CD8-positive, alpha-beta memory T cell (primary cell): ENCODE measurements at regions not wholly inside any gene's neighbourhood (a gene's known extent, or its start where the extent isn't known, plus 50 kb on each side); places are given as distances from the start of the nearest gene placed in this dataset.

Experiments used
- CTCF ChIA-PET: fragments of 350-600 bp; sonication (Branson Sonifier 250); formaldehyde crosslinking; loops from one replicate; lab custom pipeline; 2021; ENCODE audit warnings: antibody characterized with exemption; lab: Charles Lee
- POLR2A ChIA-PET: fragments of 350-600 bp; sonication (Branson Sonifier 250); formaldehyde crosslinking; loops from one replicate; lab custom pipeline; 2021; ENCODE audit warnings: antibody characterized with exemption; lab: Charles Lee
- DNase-seq, 5 donors: peaks; one replicate each; pipeline versions ENCODE4 v3.0.0 to v3.0.0-alpha.2; 2020 to 2022; ENCODE audit warnings: mixed read lengths in 1 of 5
- H3K27ac ChIP-seq: one replicate; pipeline ENCODE4 v1.7.0; 2013; ENCODE audit warnings: low read depth, mild to moderate bottlenecking, low read length, moderate library complexity
- H3K27me3 ChIP-seq: 2 replicates; pipeline ENCODE4 v1.7.0; 2013; ENCODE audit warnings: low read length, mild to moderate bottlenecking; ENCODE audit not compliant: insufficient read depth, poor library complexity, severe bottlenecking
- H3K36me3 ChIP-seq: 2 replicates; pipeline ENCODE4 v1.7.0; 2013; ENCODE audit warnings: mild to moderate bottlenecking, low read length, moderate library complexity; ENCODE audit not compliant: insufficient read depth
- H3K4me1 ChIP-seq: 2 replicates; pipeline ENCODE4 v1.7.0; 2013; ENCODE audit warnings: mild to moderate bottlenecking, low read length, moderate library complexity; ENCODE audit not compliant: insufficient read depth
- H3K4me3 ChIP-seq: 2 replicates; pipeline ENCODE4 v1.7.0; 2013; ENCODE audit warnings: mild to moderate bottlenecking, low read length
- H3K9me3 ChIP-seq: 2 replicates; pipeline ENCODE4 v1.7.0; 2013; ENCODE audit warnings: mild to moderate bottlenecking, low read length
- H3K27ac Mint-ChIP-seq, 8 donors: one replicate each; pipeline ENCODE4 v1.8.0; 2020 to 2021; ENCODE audit warnings: mixed read lengths in 8 of 8, mild to moderate bottlenecking in 6 of 8, inconsistent platforms in 3 of 8, moderate library complexity in 3 of 8
- H3K27me3 Mint-ChIP-seq, 2 donors: one replicate each; pipeline ENCODE4 v1.8.0; 2020 to 2021; ENCODE audit warnings: mixed read lengths in 2 of 2, mild to moderate bottlenecking in 1 of 2, moderate library complexity in 1 of 2
- H3K36me3 Mint-ChIP-seq, 3 donors: one replicate each; pipeline ENCODE4 v1.8.0; 2020 to 2021; ENCODE audit warnings: mixed read lengths in 3 of 3, inconsistent platforms in 1 of 3, mild to moderate bottlenecking in 1 of 3
- H3K4me1 Mint-ChIP-seq, 3 donors: one replicate each; pipeline ENCODE4 v1.8.0; 2020 to 2021; ENCODE audit warnings: mixed read lengths in 3 of 3, inconsistent platforms in 1 of 3, mild to moderate bottlenecking in 1 of 3
- H3K4me3 Mint-ChIP-seq, 7 donors: one replicate each; pipeline ENCODE4 v1.8.0; 2020 to 2021; ENCODE audit warnings: mixed read lengths in 7 of 7, mild to moderate bottlenecking in 6 of 7, moderate library complexity in 4 of 7, inconsistent platforms in 2 of 7
- H3K9me3 Mint-ChIP-seq, 5 donors: one replicate each; pipeline ENCODE4 v1.8.0; 2020 to 2022; ENCODE audit warnings: mixed read lengths in 5 of 5, mild to moderate bottlenecking in 3 of 5, moderate library complexity in 2 of 5, inconsistent platforms in 1 of 5

DNA sequence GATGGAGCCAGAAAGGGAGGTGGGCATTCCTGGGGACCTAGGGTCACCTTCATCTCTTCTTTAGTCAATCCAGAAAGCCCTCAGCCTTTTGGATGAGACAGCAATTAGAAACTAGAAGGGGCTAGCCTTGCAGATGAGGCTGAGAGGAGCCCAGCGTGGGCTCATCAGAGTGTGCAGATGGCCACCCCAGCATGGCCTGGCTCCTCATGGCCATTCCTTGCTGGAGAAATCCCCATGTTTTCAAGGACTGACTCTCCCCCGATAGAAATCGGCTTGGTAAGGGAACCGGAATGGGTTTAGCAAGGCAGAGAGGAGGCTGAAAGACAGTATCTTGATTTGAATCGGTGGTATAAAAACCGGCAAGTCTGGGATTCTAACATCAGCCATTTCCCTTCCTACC is 274.6 kb downstream of the BUD13 start:
- ChIA-PET POLR2A (no interaction called here), CTCF (no interaction called here)
- Histone ChIP-seq H3K27ac (no peak overlapping the region), H3K4me3 (no peak overlapping the region), H3K27me3 (no peaks in the 10 kb centered on the region), H3K36me3 (no peaks in the 10 kb centered on the region), H3K4me1 (no peaks in the 10 kb centered on the region), H3K9me3 (no peaks in the 10 kb centered on the region)
- H3K4me3 Mint-ChIP-seq: no peak overlapping the region
- H3K36me3 Mint-ChIP-seq: no peaks in the 10 kb centered on the region
- no peak overlapping the region for H3K27ac Mint-ChIP-seq
- H3K27me3 Mint-ChIP-seq: peaks cover 35 to 39% of the 10 kb centered on the region in 2 donors
- H3K4me1 Mint-ChIP-seq: no peaks in the 10 kb centered on the region
- no peaks in the 10 kb centered on the region for H3K9me3 Mint-ChIP-seq
- DNase-seq: no peak

DNA sequence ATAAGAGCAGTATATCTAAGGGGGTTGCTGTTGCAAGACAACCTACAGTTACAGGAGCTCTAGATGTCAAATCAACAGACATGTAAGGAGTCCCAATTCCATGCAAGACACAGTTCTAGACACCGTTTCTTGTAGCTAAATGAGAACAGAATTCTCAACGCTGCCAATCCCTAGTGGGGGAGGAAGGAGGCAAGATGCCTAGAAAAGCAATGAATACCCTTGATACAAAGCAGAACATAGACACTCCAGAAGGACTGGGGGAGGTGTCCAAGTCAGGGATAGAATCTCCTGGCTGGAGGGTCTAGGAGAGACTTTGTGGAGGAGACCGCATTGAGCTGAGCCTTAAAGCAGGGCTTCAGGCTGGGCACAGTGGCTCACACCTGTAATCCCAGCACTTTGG is 280.2 kb downstream of the BUD13 start:
- ChIA-PET CTCF (no interaction called here), POLR2A (no interaction called here)

GRCh38 chr11:116488836-116489389 is 283.9 kb downstream of the BUD13 start:
- Histone ChIP-seq H3K4me3 (no peak overlapping the region), H3K27ac (no peak overlapping the region), H3K36me3 (no peaks in the 10 kb centered on the region), H3K9me3 (no peaks in the 10 kb centered on the region), H3K27me3 (no peaks in the 10 kb centered on the region), H3K4me1 (no peaks in the 10 kb centered on the region)
- ChIA-PET POLR2A (no interaction called here), CTCF (no interaction called here)
- Mint-ChIP-seq H3K4me3 (no peak overlapping the region), H3K4me1 (no peaks in the 10 kb centered on the region), H3K36me3 (no peaks in the 10 kb centered on the region), H3K9me3 (peaks cover 0 to 2% (median 0%) of the 10 kb centered on the region in 5 donors), H3K27me3 (peaks cover 15 to 33% of the 10 kb centered on the region in 2 donors), H3K27ac (no peak overlapping the region)
- DNase-seq: no peak

More for the DNA sequence above, 280.2 kb downstream of the BUD13 start:
- Histone ChIP-seq H3K9me3 (no peaks in the 10 kb centered on the region), H3K27ac (no peak overlapping the region), H3K4me1 (no peaks in the 10 kb centered on the region), H3K36me3 (no peaks in the 10 kb centered on the region), H3K4me3 (no peak overlapping the region), H3K27me3 (no peaks in the 10 kb centered on the region)
- no peak overlapping the region for H3K4me3 Mint-ChIP-seq
- no peaks in the 10 kb centered on the region for H3K9me3 Mint-ChIP-seq
- no peaks in the 10 kb centered on the region for H3K36me3 Mint-ChIP-seq
- DNase-seq: no peak
- H3K27ac Mint-ChIP-seq: no peak overlapping the region
- peaks cover 5 to 15% of the 10 kb centered on the region in 2 donors for H3K27me3 Mint-ChIP-seq
- H3K4me1 Mint-ChIP-seq: no peaks in the 10 kb centered on the region

DNA sequence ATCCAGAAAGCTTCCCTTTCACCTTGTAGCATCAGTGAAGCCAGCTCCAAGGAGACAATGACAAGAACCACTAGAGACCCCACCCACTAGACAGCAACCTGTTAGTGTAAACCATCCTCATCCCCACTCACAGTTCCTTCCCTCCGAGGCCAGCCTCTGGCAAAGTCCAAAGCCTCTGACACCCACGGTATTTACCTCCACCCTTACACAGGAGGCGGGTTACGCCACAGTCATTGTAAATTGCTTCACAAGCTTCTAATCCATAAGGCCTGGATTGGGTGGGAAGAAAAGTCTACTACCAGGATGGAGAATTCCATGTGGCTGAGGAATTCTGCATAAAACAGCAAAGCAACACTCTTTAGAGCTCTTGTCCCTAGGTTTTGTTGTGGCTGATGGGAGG is 287.4 kb downstream of the BUD13 start:
- H3K9me3 ChIP-seq: no peaks in the 10 kb centered on the region
- H3K9me3 Mint-ChIP-seq: peaks cover 0 to 2% (median 0%) of the 10 kb centered on the region in 5 donors
- H3K4me3 Mint-ChIP-seq: no peak overlapping the region
- no peak for DNase-seq
- H3K4me1 Mint-ChIP-seq: no peaks in the 10 kb centered on the region
- H3K27me3 Mint-ChIP-seq: peaks cover 14 to 31% of the 10 kb centered on the region in 2 donors
- CTCF ChIA-PET: no interaction called here
- no peaks in the 10 kb centered on the region for H3K4me1 ChIP-seq
- H3K36me3 Mint-ChIP-seq: no peaks in the 10 kb centered on the region
- H3K27ac Mint-ChIP-seq: no peak overlapping the region
- H3K27me3 ChIP-seq: no peaks in the 10 kb centered on the region
- H3K27ac ChIP-seq: no peak overlapping the region
- H3K4me3 ChIP-seq: no peak overlapping the region
- H3K36me3 ChIP-seq: no peaks in the 10 kb centered on the region
- POLR2A ChIA-PET: no interaction called here

GRCh38 chr11:116482716-116483115 is 290.1 kb downstream of the BUD13 start:
- Histone ChIP-seq H3K27ac (no peak overlapping the region), H3K4me1 (no peaks in the 10 kb centered on the region), H3K4me3 (no peak overlapping the region), H3K36me3 (no peaks in the 10 kb centered on the region), H3K9me3 (no peaks in the 10 kb centered on the region), H3K27me3 (no peaks in the 10 kb centered on the region)
- H3K36me3 Mint-ChIP-seq: no peaks in the 10 kb centered on the region
- peaks cover 13 to 23% of the 10 kb centered on the region in 2 donors for H3K27me3 Mint-ChIP-seq
- no peak overlapping the region for H3K27ac Mint-ChIP-seq
- no peaks in the 10 kb centered on the region for H3K4me1 Mint-ChIP-seq
- no peak for DNase-seq
- no peak overlapping the region for H3K4me3 Mint-ChIP-seq
- CTCF ChIA-PET: interaction anchor here (0.6 kb wide), 1 partner anchor 34 kb away, joined by 3 read pairs; no protein-coding TSS in a partner anchor
- POLR2A ChIA-PET: no interaction called here
- H3K9me3 Mint-ChIP-seq: peaks cover 0 to 2% (median 0%) of the 10 kb centered on the region in 5 donors

DNA sequence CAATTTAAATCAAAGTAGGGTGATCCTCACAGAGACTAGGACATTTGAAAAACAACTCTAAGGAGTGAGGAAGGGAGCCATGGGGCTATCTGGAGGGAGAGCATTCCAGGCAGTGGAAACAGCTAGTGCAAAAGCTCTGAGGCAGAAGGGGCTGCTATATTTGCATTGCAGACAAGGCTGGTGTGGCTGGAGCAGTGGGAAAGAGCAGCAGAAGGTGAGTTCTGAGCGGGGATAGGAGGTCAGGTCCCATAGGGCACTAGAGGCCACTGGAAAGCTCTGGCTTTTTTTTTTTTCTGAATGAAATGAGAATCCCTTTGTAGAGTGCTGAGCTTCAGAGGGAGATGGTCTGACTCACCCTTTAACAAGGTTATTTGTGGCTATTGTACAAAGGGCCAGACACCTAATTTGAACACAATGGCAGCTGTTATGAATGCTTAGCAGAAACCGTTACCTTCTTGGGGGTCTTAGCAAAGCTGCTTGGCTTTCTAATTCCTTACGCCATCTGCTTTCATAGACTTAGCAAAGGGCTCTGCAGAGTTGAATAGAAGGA is 291.6 kb downstream of the BUD13 start:
- no peak overlapping the region for H3K27ac Mint-ChIP-seq
- peaks cover 10 to 15% of the 10 kb centered on the region in 2 donors for H3K27me3 Mint-ChIP-seq
- H3K4me1 Mint-ChIP-seq: no peaks in the 10 kb centered on the region
- ChIA-PET CTCF (no interaction called here), POLR2A (no interaction called here)
- Histone ChIP-seq H3K27ac (no peak overlapping the region), H3K4me3 (no peak overlapping the region), H3K4me1 (no peaks in the 10 kb centered on the region), H3K36me3 (no peaks in the 10 kb centered on the region), H3K27me3 (no peaks in the 10 kb centered on the region), H3K9me3 (no peaks in the 10 kb centered on the region)
- no peaks in the 10 kb centered on the region for H3K9me3 Mint-ChIP-seq
- no peak overlapping the region for H3K4me3 Mint-ChIP-seq
- no peak for DNase-seq
- no peaks in the 10 kb centered on the region for H3K36me3 Mint-ChIP-seq

DNA sequence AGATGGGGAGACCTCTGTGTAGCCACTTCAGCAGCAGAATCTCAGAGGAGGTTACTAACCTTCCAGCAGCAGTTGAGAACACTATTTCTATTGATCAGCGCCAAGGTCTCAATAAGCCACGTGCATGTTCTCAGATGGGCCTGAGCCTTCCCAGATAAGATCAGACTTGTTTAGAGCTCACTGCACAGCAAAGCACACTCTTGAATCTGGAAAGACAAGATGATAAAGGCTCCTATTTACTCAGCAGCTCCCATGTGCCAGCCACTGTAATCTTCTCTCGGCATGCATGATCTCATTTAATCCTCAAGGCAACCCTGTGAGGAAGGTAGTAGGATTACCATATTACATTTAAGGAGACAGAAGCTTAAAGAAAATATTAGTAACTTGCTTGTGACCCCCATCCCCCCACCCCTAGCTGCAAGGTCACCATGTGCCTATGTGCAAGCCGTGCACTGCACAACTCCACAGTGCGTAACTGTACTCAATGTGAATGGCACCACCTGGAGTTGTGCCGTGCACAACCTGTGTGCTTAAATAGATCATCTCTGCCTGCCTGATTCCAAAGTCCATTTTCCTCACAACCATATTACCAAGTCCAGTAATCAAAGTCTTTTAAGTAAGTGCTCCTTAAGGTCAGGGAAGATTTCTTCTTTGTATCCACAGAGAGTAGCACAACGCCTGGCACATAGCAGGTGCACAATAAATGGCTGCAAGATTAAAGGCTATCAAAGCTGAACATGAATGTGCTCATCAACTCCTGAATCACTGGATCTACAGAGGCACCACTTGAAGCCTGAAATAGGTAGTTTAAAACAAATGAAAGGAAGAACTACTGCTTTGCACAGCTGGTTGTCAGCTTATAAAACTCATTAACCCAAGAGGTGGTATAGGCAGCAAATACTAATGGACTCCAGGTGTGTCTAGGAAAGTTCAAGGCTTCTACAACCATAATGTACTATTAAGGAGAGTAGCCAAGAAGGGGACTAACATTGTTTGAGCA is 293.8 kb downstream of the BUD13 start:
- H3K27me3 ChIP-seq: no peaks in the 10 kb centered on the region
- no peak overlapping the region for H3K27ac Mint-ChIP-seq
- no peaks in the 10 kb centered on the region for H3K4me1 ChIP-seq
- H3K9me3 Mint-ChIP-seq: no peaks in the 10 kb centered on the region
- H3K4me3 ChIP-seq: no peak overlapping the region
- H3K4me1 Mint-ChIP-seq: no peaks in the 10 kb centered on the region
- no peak for DNase-seq
- ChIA-PET POLR2A (no interaction called here), CTCF (no interaction called here)
- H3K4me3 Mint-ChIP-seq: no peak overlapping the region
- peaks cover 3 to 4% of the 10 kb centered on the region in 2 donors for H3K27me3 Mint-ChIP-seq
- no peak overlapping the region for H3K27ac ChIP-seq
- H3K36me3 ChIP-seq: no peaks in the 10 kb centered on the region
- no peaks in the 10 kb centered on the region for H3K36me3 Mint-ChIP-seq
- H3K9me3 ChIP-seq: no peaks in the 10 kb centered on the region

GRCh38 chr11:116478205-116478604 is 294.6 kb downstream of the BUD13 start:
- H3K4me1 ChIP-seq: no peaks in the 10 kb centered on the region
- ChIA-PET CTCF (no interaction called here), POLR2A (no interaction called here)
- H3K9me3 ChIP-seq: no peaks in the 10 kb centered on the region
- H3K9me3 Mint-ChIP-seq: no peaks in the 10 kb centered on the region
- no peaks in the 10 kb centered on the region for H3K4me1 Mint-ChIP-seq
- no peaks in the 10 kb centered on the region for H3K36me3 ChIP-seq
- no peak for DNase-seq
- peaks cover under 1 to 3% of the 10 kb centered on the region in 2 donors for H3K27me3 Mint-ChIP-seq
- H3K27ac ChIP-seq: no peak overlapping the region
- no peak overlapping the region for H3K4me3 Mint-ChIP-seq
- no peak overlapping the region for H3K27ac Mint-ChIP-seq
- H3K4me3 ChIP-seq: no peak overlapping the region
- H3K27me3 ChIP-seq: no peaks in the 10 kb centered on the region
- H3K36me3 Mint-ChIP-seq: no peaks in the 10 kb centered on the region
